PFSK-1 (cell line): ENCODE measurements at regions not wholly inside any gene's neighbourhood (a gene's known extent, or its start where the extent isn't known, plus 50 kb on each side); places are given as distances from the start of the nearest gene placed in this dataset.

Experiments
- FOXP2 ChIP-seq: optimal IDR thresholded peaks from 2 replicates; pipeline ENCODE3; 2011; ENCODE audit warnings: borderline replicate concordance, control low read depth, inconsistent platforms; ENCODE audit not compliant: insufficient read depth; ENCODE audit errors: extremely low read length, extremely low read depth
- POLR2AphosphoS5 ChIP-seq: IDR thresholded peaks from 2 replicates; pipeline ENCODE4 v1.6.1; 2012; ENCODE audit warnings: low read depth, mild to moderate bottlenecking, control low read depth, low read length, moderate library complexity
- REST ChIP-seq, 2 experiments: IDR thresholded peaks; 2 replicates each; pipeline versions ENCODE4 v1.6.1 to v1.8.0; 2011 to 2012; ENCODE audit warnings: low read depth in 2 of 2, low read length in 2 of 2, control low read depth in 1 of 2, inconsistent platforms in 1 of 2, mild to moderate bottlenecking in 1 of 2, moderate library complexity in 1 of 2; ENCODE audit not compliant: insufficient read depth in 1 of 2
- SIN3A ChIP-seq: IDR thresholded peaks from 2 replicates; pipeline ENCODE4 v1.6.1; 2012; ENCODE audit warnings: mild to moderate bottlenecking, low read length, moderate library complexity, borderline replicate concordance; ENCODE audit not compliant: insufficient read depth
- TAF1 ChIP-seq: IDR thresholded peaks from 2 replicates; pipeline ENCODE4 v1.6.1; 2012; ENCODE audit warnings: low read length, control low read depth, borderline replicate concordance; ENCODE audit not compliant: insufficient read depth

GRCh38 chr1:222466150-222466865 is 81.6 kb downstream of the HHIPL2 start:
- TF ChIP-seq SIN3A (no peak), REST (IDR thresholded peaks at IDR 0.05; ENCODE audit: insufficient read depth in 1 of 2, low read depth in 2 of 2, low read length in 2 of 2) (no peak), TAF1 (no peak), POLR2AphosphoS5 (no peak), FOXP2 (no peak)
